HEK293T (cell line): ENCODE measurements at regions not wholly inside any gene's neighbourhood (a gene's known extent, or its start where the extent isn't known, plus 50 kb on each side); places are given as distances from the start of the nearest gene placed in this dataset.

Experiments
- BHLHE40 ChIP-seq: fragments of 450-650 bp; IDR thresholded peaks from 2 replicates; pipeline ENCODE4 v1.6.1; 2016; ENCODE audit warnings: mild to moderate bottlenecking, moderate library complexity, borderline replicate concordance
- FOXM1 ChIP-seq: fragments of 450-650 bp; IDR thresholded peaks from 2 replicates; pipeline ENCODE4 v1.6.1; 2017; ENCODE audit warnings: mild to moderate bottlenecking, borderline replicate concordance
- NFRKB ChIP-seq: fragments of 450-650 bp; IDR thresholded peaks from 2 replicates; pipeline ENCODE4 v1.6.1; 2016; ENCODE audit warnings: mild to moderate bottlenecking, moderate library complexity
- PKNOX1 ChIP-seq: fragments of 450-650 bp; IDR thresholded peaks from 2 replicates; pipeline ENCODE4 v1.6.1; 2016
- SP1 ChIP-seq: fragments of 450-650 bp; IDR thresholded peaks from 2 replicates; pipeline ENCODE4 v1.6.1; 2017
- SUZ12 ChIP-seq: fragments of 450-650 bp; IDR thresholded peaks from 2 replicates; pipeline ENCODE4 v1.6.1; 2016; ENCODE audit warnings: mild to moderate bottlenecking

GRCh38 chr15:91498046-91498748 is 355.3 kb upstream of the SLCO3A1 start:
- no peak for TF ChIP-seq PKNOX1
- no peak for TF ChIP-seq BHLHE40
- no peak for TF ChIP-seq SUZ12
- no peak for TF ChIP-seq NFRKB
- no peak for TF ChIP-seq FOXM1
- no peak for TF ChIP-seq SP1
